Right atrium auricular region (tissue), 2 donors: ENCODE measurements at regions not wholly inside any gene's neighbourhood (a gene's known extent, or its start where the extent isn't known, plus 50 kb on each side); places are given as distances from the start of the nearest gene placed in this dataset.

Source experiments
- DNase-seq: peaks from one replicate; pipeline ENCODE4 v3.0.0-alpha.2; 2019; ENCODE audit warnings: low spot score
- H3K27ac ChIP-seq, 2 donors: fragments of 200-600 bp; sonication (generic); 1 replicate in 1 of 2; 2 replicates in 1 of 2; pipeline ENCODE4 v1.5.1; 2016 to 2019
- H3K27me3 ChIP-seq, 2 donors: fragments of 200-600 bp; sonication (generic); one replicate each; pipeline versions ENCODE4 v1.5.1 to v1.6.0; 2017 to 2019
- H3K36me3 ChIP-seq: fragments of 200-600 bp; sonication (generic); one replicate; pipeline ENCODE4 v1.5.1; 2016
- H3K4me1 ChIP-seq, 2 donors: fragments of 200-600 bp; sonication (generic); one replicate each; pipeline versions ENCODE4 v1.5.1 to v1.6.0; 2017 to 2019
- H3K4me3 ChIP-seq, 2 donors: fragments of 200-600 bp; sonication (generic); 1 replicate in 1 of 2; 2 replicates in 1 of 2; pipeline ENCODE4 v1.5.1; 2017 to 2019; ENCODE audit warnings: mild to moderate bottlenecking in 1 of 2, moderate library complexity in 1 of 2
- H3K9me3 ChIP-seq, 2 donors: fragments of 200-600 bp; sonication (generic); one replicate each; pipeline ENCODE4 v1.5.1; 2019
- CTCF ChIP-seq, 2 donors: fragments of 200-600 bp; sonication (generic); IDR thresholded peaks; one replicate each; pipeline ENCODE4 v1.5.1; 2019; ENCODE audit warnings: antibody characterized with exemption in 2 of 2

GRCh38 chr12:11963841-11964471, 106.8 kb upstream of the BCL2L14 start:
- Histone ChIP-seq H3K9me3 (no peaks in the 10 kb centered on the region), H3K27ac (no peak overlapping the region), H3K36me3 (no peaks in the 10 kb centered on the region), H3K4me1 (no peaks in the 10 kb centered on the region), H3K4me3 (no peak overlapping the region), H3K27me3 (no peaks in the 10 kb centered on the region)
- no peak for TF ChIP-seq CTCF (IDR thresholded peaks at IDR 0.05)
- DNase-seq: no peak

DNA sequence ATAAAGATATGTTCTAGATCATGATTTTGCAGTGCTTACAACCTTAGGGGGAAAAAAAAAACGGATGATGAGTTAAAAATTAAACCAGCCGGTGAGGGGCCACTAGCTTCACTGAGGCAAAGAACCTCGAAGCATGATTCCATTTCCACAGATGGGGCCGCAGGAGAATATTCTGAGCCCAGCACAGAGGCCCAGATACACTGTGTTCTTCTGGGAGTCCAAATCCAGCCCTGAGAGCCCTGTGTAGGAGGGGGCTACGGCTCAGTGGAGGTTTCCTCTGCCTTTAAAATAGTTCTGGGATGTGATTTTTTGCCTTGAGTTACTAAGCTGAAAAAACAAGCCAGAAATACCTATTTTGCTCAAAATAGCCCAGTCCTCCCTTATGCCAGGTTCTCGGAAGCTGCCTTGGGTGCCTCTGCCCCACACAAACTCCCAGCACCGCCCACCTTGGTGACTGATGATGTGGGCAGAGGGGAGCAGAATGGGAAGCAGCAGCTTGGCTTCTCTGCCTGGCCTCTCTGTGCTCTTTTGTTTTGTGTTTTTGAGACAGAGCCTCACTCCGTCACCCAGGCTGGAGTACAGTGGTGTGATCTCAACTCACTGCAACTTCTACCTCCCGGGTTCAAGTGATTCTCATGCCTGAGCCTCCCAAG, 105.4 kb upstream of the BCL2L14 start:
- H3K36me3 ChIP-seq: no peaks in the 10 kb centered on the region
- no peaks in the 10 kb centered on the region for H3K4me1 ChIP-seq
- H3K27me3 ChIP-seq: no peaks in the 10 kb centered on the region
- no peak for DNase-seq
- no peak overlapping the region for H3K27ac ChIP-seq
- no peak overlapping the region for H3K4me3 ChIP-seq
- no peak for TF ChIP-seq CTCF (IDR thresholded peaks at IDR 0.05)
- H3K9me3 ChIP-seq: no peaks in the 10 kb centered on the region

GRCh38 chr12:11967376-11968047, 103.2 kb upstream of the BCL2L14 start:
- TF ChIP-seq CTCF (IDR thresholded peaks at IDR 0.05): no peak
- Histone ChIP-seq H3K36me3 (no peaks in the 10 kb centered on the region), H3K9me3 (no peaks in the 10 kb centered on the region), H3K4me3 (no peak overlapping the region), H3K27me3 (no peaks in the 10 kb centered on the region), H3K27ac (no peak overlapping the region), H3K4me1 (no peaks in the 10 kb centered on the region)
- DNase-seq: no peak

GRCh38 chr12:11968048-11968383, 102.7 kb upstream of the BCL2L14 start:
- Histone ChIP-seq H3K36me3 (no peaks in the 10 kb centered on the region), H3K4me1 (no peaks in the 10 kb centered on the region), H3K4me3 (no peak overlapping the region), H3K27ac (no peak overlapping the region), H3K27me3 (no peaks in the 10 kb centered on the region), H3K9me3 (no peaks in the 10 kb centered on the region)
- TF ChIP-seq CTCF (IDR thresholded peaks at IDR 0.05): no peak
- no peak for DNase-seq

- H3K4me1 ChIP-seq: no peaks in the 10 kb centered on the region
- TF ChIP-seq CTCF (IDR thresholded peaks at IDR 0.05): no peak
These were observed 102.2 kb upstream of the BCL2L14 start for GRCh38 chr12:11968516-11968915.

More at GRCh38 chr12:11968516-11968915, 102.2 kb upstream of the BCL2L14 start:
- H3K9me3 ChIP-seq: no peaks in the 10 kb centered on the region
- no peaks in the 10 kb centered on the region for H3K36me3 ChIP-seq
- H3K27ac ChIP-seq: no peak overlapping the region
- no peak for DNase-seq
- H3K27me3 ChIP-seq: no peaks in the 10 kb centered on the region
- no peak overlapping the region for H3K4me3 ChIP-seq
